RPMI7951 (cell line): ENCODE measurements at regions not wholly inside any gene's neighbourhood (a gene's known extent, or its start where the extent isn't known, plus 50 kb on each side); places are given as distances from the start of the nearest gene placed in this dataset.

Experiments
- DNase-seq: peaks from one replicate; pipeline ENCODE4 v3.0.0-alpha.2; 2012; ENCODE audit warnings: low read depth

DNA sequence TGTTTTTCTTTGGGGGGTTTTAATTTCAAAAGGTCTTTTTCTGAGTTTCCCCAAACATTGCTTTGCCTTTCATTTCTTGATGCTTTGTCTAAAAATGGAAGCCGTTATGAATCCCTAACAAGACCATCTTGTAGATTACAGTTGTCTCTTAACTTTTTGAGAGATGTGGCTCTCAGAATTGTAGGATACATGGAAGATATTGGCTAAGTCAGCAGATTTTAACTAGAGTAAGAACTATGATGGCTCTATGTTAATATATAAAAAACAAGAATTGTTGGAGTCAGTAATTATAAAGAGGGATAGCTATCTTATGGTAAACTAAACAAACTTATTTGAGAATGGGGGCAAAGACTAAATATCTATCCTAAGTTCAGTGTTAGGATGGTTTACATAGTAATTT is 96.6 kb upstream of the HS3ST5 start:
- no peak for DNase-seq

DNA sequence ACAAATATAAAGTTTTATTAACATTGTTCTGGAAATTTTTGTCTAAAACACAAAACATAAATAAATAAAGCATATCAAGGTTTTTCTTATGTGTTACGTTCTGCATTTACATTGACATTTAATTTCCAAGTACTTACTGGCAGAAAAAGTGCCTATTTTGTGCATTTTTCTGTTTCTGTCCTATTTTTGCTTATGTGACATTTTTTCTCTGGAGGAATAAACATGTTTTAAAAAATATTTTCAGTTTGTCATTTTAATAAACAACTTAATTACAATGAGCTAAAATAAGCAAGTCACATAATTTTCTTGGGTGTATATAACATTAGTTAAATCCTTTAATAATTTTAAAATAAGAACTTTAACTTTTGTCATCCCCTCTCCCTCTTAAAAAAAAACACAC is 94.4 kb upstream of the HS3ST5 start:
- no peak for DNase-seq

DNA sequence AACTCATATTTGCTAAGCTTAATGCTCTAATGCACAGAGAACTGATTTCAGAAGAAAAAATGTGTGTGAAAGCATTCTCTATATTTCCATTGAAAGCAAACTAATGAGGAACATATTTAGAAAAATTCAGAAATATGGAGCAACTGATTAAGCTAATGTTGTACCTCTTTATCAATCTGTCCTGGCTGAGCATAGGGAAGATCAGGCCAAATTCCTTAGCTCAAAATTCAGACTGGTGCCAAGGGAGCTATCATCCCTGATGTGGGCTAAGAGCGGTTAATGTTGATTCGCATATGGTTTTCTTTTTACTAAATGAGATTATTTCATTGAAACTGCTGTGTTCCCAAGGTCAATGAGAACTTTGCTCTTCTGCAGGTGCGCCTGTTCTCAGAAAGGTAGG is 93.9 kb upstream of the HS3ST5 start:
- DNase-seq = no peak

DNA sequence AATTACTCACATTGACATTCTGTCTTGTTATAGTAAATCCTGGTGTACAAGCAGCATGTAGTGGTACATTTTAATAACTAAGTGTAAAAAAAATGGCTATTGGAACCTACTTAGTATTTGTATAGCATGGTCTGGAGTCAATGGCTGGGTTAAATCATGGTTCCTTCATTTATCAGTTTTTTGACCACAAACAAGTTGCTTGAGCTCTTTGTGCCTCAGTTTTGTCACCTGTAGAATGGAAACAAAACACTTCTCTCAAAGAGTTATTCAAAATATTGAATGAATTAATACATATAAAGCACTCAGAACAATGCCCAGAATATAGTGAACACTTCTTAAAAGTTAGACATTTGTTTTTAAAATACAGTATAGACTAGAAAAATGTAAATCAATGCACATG is 93.2 kb upstream of the HS3ST5 start:
- DNase-seq = no peak

DNA sequence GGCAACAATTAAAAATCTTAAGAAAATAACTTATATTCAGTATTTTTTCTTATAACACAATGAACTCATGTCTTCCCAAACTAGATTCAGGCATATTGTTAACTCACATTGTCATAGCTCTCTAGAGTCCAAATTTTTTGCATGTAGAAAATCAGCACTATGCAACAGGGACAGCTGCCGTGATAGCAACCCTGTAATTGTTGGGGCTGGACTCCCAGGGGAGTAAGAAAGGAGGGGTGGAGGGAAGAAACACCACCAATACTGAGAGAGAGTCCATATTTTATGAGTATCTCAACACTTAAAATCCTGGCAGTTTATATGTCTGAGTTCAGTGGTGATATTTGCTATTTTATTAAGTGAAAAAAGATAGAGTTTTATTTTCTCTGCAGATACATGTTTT is 89.6 kb upstream of the HS3ST5 start:
- no peak for DNase-seq

DNA sequence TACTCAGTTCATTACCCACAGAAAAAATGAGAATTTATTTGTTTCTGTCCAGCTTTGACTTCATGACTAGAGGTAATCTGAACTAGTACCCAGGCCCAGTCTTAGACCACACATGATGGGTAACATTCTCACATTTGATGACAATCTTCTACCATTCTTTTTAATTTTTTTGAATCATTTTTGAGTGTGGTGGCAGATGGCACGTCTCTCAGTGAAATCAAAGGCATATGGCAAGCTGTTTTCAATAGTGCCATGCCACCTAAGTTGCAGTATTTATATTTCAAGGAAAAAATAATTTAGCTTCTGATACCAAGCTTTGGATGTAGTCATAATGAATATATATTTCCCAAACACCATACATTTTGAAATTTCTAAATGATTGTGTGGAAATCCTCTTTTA is 88.8 kb upstream of the HS3ST5 start:
- no peak for DNase-seq

DNA sequence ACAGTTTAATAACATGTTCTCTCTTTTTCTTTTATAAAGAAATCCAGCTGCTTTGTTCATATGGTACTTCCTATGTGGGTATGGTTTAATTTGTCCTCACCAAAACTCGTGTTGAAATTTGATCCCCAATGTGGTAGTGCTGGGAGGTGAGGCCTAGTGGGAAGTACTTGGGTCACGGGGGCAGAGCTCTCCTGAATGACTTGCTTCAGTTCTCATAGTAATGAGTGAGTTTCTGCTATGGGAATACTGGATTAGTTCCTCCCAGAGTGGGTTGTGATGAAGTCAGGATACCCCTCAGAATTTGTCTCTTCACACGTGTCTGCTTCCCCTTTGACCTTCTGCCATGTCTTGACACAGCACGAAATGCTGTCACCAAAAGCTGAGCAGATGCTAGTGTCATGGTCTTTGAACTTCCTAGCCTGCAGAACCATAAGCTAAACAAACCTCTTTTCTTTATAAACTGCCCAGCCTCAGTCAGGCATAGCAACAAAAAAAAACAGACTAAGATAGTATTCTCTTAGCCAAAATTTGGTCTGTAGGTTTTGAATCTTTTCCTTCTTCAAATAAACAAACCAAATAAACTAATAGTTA is 87.8 kb upstream of the HS3ST5 start:
- DNase-seq = no peak

DNA sequence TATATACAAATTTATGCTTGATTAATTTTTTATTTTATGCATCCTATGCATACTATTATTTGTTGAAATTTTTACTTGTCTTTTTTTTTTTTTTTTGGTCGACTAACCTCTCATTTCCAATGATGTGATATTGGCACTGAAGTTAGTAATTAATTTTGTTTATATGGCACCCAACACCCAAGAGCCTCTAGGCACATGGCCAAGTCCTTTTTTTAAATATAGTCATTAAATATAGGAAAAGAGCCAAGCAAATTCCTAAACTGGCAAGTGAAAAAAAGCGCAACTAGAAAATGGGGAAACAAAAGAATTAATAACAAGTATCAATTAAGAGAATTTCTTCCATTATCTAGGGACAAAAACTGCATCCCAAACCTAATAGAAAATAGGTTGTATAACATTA is 85.5 kb upstream of the HS3ST5 start:
- no peak for DNase-seq

DNA sequence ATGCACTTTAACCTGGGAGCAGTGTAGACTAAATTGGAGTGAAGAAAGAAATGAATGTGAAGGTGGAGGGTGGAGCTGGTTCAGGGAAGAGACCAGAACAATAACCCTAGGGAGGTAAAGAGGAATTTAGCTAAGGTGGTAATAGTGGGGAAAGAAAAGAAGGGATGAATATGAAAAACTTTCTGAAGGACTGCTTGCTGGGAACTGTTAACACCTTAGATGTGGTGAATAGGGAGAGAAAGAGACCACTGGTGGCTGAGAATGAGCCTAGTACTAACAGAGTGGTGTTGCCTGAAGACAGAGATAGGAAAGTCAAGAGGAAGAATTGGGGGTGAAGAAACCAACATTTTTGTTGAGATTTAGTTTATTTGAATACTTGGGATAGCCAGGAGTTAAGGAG is 78.4 kb upstream of the HS3ST5 start:
- no peak for DNase-seq

DNA sequence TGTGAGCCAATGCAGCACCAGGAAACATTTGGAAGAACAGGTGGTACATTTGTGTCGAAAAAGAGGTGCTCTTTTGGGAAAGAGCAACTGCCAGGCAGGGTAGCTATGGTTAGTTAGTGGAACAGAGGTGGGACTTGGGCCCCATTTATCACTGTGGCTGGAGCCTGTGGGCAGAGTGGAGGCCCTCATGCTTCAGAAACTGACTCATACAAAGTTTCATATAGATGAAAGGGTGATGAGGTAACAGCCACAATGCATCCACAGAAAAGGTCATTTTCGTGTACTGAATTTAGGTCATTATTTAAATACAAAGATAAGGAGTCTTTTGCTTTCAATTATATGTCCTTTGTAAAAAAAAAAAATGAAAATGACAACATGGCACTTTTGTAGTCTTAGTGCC is 76.4 kb upstream of the HS3ST5 start:
- no peak for DNase-seq

DNA sequence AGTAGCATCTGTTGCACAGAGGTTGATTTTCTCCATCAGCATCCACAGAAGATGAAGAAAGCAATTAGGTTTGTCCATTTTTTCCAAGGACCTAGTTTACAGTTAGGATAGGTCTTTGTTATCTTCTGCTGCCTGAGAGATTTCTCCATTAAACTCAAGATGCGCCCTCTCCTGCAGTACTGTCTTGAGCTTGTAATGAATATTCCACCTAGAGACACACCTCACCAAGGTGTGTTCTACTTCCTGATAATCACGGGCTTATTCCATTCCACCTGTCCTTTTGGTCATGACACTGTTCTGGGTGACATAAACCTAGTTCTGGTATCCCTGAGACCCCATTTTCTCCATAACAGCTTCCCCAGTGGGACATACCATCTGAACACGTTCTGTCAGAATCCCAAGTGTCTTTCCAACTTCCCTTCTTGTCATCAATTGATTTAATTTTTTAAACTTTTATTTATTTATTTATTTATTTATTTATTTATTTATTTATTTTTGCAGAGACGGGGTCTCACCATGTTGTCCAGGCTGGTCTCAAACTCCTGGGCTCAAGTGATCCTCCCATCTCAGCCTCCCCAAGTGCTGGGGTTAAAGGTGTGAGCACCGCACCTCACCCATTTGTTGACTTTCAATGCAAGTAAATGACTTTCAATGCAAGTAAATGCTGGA is 75.6 kb upstream of the HS3ST5 start:
- no peak for DNase-seq

DNA sequence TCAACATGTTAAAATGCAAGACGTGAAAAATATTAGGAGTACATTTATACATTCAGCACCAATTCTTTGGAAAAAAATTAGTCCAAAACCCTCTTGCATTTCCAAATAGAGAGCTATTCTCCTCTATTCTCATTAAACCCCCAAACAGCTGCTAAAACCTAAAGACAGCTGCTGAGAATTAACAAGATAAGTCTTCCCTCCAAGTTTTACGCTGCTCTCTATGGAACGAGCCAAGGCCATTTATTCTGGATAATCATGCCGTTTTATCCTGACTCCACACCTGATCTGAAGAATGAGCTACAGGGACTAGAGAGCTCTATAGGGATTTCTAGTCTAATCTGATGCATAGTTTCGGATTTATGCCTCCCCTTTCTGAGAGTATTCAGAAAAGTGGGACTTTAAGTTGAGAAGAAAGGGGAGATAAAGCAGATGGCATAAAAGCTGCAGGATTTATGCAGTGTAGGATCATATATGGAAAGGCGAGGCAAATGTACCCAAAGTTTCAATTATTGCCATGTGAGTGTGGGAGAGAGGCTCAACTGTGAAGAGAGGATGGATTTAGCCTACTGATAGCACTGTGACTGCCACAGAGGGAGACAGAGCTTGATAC is 64.7 kb upstream of the HS3ST5 start:
- no peak for DNase-seq

DNA sequence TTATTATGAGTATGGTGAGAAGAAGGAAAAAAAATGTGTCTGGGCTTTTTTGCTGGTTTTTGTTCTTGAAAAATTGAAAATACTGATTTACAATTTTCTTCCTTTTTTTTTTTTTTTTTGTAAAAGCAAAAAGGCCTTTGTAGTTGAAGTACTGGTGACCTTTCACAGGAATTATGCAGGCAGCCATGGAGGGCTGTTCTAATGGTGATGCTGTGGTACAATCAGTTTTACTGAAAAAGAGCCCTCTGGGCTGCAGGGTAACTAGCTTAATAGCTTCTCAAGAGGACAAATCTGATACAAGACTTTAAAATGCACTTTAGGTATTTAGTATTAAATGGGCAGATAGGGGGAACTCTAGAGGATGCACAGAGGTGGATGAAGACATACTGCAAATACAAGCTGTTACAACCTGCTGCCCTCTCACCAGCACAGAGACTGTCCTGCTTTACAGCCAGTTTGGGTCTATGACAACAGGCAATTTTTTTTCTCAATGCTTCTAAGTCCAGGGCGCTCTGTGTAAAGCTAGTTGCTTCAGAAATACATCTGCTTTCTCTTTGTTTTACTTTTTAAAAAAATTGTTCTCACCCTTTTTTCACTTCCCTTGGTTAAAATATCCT is 61.6 kb upstream of the HS3ST5 start:
- DNase-seq = no peak

DNA sequence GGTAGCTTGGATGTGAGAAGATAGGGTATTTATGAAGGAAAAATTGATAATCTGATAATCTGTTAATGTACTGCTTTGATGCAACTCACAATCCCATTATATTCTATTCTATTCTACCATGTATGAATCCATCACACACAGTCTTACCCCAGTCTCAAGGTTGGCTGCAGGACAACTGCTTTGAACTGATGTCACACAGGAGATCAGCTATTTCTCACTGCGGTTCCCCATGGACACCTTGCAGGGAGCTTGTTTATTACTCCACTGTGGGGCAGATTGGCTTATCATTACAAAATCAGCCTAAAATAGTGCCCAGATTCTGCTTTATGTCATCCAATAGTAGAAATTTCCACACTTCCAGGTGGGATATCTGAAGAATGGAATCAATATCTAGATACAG is 61.0 kb upstream of the HS3ST5 start:
- DNase-seq = no peak

DNA sequence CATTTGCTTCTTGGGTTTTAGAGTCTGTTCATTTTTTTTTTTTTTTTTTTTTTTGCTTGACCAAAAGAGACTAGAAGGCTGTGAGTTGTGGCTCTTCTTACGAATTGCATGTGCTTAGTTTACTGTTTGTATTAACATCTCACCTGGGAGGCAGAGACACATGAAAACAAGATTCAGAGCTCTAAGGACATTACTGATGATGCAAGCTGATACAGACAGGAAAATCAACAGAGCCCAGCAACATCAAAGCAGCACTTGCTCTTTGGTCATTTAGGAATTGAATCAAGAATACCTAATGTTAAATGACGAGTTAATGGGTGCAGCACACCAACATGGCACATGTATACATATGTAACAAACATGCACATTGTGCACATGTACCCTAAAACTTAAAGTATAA is 55.7 kb upstream of the HS3ST5 start:
- DNase-seq = no peak
